AG10803 (cell line): ENCODE measurements at regions not wholly inside any gene's neighbourhood (a gene's known extent, or its start where the extent isn't known, plus 50 kb on each side); places are given as distances from the start of the nearest gene placed in this dataset.

Experiments
- DNase-seq: peaks from one replicate; pipeline ENCODE4 v3.0.0; 2010; ENCODE audit warnings: low read depth
- H3K4me3 ChIP-seq: 2 replicates; pipeline ENCODE4 v1.5.1; 2011; ENCODE audit warnings: mild to moderate bottlenecking, low read length, control low read depth
- TF ChIP-seq, protein P1 (sequence below): conservative IDR thresholded peaks from 2 replicates; pipeline ENCODE4 v1.5.1; 2011; ENCODE audit warnings: mild to moderate bottlenecking, low read length, control low read depth, inconsistent platforms

DNA sequence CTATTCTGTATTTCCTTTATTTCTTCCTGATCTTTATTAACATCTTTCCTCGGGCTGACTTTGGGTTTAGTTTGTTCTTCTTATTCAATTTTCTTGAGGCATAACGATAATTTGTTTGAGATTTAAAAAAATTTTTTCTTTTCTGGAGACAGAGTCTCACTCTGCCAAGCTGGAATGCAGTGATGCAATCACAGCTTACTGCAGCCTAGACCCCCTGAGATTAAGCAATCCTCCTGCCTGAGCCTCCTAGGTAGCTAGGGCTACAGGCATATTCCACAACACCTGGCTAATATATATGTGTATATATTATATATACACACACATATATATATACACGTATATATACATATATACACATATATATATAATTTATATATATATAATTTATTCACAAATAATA, 540.2 kb downstream of the NXPH1 start:
- TF ChIP-seq, protein P1, sequence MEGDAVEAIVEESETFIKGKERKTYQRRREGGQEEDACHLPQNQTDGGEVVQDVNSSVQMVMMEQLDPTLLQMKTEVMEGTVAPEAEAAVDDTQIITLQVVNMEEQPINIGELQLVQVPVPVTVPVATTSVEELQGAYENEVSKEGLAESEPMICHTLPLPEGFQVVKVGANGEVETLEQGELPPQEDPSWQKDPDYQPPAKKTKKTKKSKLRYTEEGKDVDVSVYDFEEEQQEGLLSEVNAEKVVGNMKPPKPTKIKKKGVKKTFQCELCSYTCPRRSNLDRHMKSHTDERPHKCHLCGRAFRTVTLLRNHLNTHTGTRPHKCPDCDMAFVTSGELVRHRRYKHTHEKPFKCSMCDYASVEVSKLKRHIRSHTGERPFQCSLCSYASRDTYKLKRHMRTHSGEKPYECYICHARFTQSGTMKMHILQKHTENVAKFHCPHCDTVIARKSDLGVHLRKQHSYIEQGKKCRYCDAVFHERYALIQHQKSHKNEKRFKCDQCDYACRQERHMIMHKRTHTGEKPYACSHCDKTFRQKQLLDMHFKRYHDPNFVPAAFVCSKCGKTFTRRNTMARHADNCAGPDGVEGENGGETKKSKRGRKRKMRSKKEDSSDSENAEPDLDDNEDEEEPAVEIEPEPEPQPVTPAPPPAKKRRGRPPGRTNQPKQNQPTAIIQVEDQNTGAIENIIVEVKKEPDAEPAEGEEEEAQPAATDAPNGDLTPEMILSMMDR: no peak
- DNase-seq: no peak
- no peak overlapping the region for H3K4me3 ChIP-seq

DNA sequence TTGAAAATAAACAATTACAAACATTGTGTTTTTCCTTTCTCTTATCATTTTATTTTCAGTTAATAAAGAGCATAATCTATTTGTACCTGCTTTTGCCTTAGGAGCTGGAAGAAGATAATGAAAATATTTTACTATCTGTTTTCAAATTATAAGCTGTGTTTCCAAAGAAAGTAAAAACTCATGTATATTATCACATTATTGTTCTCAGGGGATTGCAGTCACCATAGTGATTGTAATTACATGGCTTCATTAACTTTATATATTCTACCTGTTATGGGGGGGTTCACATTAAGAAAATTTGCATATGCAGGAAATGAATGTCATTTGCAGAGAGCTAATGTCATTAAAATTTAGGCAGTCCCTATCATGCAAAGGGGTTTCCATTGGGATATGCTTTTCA, 542.3 kb downstream of the NXPH1 start:
- TF ChIP-seq, protein P1: no peak
- no peak for DNase-seq
- no peak overlapping the region for H3K4me3 ChIP-seq

DNA sequence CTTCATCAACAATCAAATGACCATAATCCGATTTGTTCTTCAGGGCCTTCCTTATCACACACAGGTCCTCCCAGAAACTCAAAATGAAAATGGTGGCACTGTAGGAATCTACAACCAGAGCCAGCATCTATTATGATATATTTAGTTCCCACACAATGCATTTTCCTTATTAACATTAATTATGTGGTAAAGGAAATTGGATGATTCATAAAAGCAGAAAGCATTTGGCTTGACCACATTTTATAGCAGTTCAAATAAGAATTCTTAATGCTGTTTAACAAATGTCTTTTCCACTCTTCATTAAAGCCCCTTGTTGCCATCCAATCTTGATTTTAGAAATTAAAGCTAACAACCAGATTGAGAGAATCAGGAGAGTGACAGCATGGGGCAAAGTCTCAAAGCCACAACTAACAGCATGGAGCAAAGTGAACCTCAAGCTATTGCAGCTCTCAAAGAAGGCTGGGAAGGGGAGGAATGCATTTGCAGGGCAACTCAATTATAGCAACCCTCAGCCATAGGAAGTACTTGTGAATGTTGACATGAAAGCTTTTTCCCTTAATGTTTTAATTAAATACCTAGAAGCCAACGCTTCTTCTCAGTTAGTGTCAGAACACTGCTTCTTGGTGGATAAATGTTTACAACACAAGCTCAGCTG, 549.1 kb downstream of the NXPH1 start:
- TF ChIP-seq, protein P1: no peak
- no peak for DNase-seq
- H3K4me3 ChIP-seq: no peak overlapping the region

DNA sequence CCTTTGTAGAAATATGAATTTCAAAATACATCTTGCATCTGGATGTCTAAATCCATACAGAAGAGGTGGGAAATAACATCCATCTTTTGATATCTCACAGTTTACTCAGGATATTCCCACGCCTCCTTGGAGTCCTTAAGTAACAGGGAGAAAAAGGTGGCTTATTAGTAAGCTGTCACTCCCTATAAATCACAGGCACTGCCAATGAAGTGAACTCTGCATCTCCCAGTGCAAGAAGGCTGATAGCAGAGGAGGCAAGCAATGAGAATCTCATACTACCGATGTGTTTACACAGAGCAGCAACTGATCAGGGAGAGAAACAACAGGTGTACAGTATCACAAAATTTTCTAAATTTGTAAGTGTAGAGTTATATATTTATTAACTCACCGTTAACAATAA, 551.8 kb downstream of the NXPH1 start:
- no peak for DNase-seq
- no peak overlapping the region for H3K4me3 ChIP-seq
- TF ChIP-seq, protein P1: no peak

DNA sequence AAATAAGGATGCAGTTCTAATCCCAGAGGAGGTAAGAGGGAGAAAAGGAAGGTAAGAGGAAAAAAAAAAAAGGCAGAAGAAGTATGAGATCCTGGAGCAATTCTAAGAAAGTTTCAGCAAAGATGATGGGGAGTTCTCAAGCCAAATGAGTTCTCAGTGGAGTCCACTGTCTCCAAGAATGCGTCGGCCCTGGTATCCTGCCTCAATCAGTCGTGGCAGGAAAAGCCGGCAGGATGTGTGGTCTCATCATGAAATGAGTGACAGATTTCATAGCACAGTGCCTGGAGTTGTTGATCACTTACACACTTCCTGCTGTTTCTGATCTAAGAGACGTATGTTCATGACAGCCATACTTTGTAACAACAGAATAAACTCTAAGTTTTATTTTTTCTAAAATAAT, 554.9 kb downstream of the NXPH1 start:
- no peak for DNase-seq
- H3K4me3 ChIP-seq: no peak overlapping the region
- TF ChIP-seq, protein P1: no peak

DNA sequence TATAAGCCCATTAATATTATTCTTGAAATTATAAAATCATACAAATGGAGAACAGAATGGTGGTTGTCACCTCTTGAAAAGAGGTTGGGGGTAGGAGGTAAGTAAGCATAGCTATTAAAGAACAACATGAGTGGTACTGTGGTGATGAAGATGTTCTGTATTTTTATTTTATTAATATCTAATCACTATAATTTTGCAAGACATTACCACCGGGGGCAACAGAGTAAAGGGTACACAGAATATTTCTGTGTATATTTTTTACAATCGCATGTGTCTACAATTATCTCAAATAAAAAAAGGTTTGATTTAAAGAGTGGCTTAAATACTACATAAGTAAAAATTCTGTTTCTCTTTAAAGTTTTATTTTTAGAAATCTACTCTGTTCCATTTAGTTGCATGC, 557.8 kb downstream of the NXPH1 start:
- TF ChIP-seq, protein P1: no peak
- no peak for DNase-seq
- H3K4me3 ChIP-seq: no peak overlapping the region

DNA sequence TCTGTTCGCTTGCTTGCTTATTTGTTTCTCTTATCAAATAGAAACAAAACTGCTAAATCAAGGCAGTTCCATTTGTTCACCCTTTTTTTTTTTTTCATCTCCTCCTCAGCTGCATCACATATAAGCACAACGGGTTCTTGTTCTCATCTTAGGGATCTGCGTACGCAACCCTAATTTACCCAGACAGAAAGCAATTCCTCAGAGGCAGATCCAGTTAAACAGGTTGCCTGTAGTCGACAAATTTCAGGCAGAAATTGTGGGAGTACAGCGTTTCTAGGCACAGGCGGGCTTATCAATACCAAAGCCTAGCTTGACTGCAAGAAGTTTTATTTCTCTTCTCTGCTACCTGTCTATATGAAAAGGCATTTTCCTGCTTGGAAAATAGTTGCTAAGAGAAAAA, 565.4 kb downstream of the NXPH1 start:
- H3K4me3 ChIP-seq: no peak overlapping the region
- TF ChIP-seq, protein P1: no peak

More for the DNA sequence above, 565.4 kb downstream of the NXPH1 start:
- no peak for DNase-seq
